ENCODE measurements at regions not wholly inside any gene's neighbourhood (a gene's known extent, or its start where the extent isn't known, plus 50 kb on each side); places are given as distances from the start of the nearest gene placed in this dataset.

DNA sequence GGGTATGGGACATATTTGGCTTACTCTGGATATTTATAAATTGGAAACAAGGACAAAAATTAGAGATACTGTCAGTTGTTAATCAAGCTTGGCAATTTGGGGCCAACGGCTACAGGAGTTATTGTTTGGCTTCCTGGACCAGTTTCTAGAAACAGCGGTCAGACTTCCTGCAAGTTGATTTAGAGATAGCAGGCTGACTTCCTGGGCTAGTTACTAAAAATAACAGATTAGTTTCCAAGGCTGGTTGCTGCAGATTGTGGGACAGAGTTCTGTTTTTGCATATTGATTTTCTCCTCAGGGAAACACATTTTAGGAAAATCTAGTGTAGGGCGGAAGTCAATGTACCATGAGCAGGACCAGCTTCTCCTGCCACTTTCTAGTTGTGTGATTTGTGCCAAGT, 144.0 kb upstream of the TMPO start:
- Mint-ChIP-seq H3K27ac (ENCODE audit: unreplicated experiment) (no peak overlapping the region), H3K4me3 (ENCODE audit: unreplicated experiment) (no peak overlapping the region), H3K9me3 (ENCODE audit: low read depth) (no peaks in the 10 kb centered on the region), H3K27me3 (ENCODE audit: low read depth) (peaks cover 21% of the 10 kb centered on the region), H3K36me3 (ENCODE audit: low read depth) (no peaks in the 10 kb centered on the region), H3K4me1 (ENCODE audit: low read depth) (no peaks in the 10 kb centered on the region)
- DNase-seq (ENCODE audit: low spot score), result no peak
- TF ChIP-seq, protein P1, sequence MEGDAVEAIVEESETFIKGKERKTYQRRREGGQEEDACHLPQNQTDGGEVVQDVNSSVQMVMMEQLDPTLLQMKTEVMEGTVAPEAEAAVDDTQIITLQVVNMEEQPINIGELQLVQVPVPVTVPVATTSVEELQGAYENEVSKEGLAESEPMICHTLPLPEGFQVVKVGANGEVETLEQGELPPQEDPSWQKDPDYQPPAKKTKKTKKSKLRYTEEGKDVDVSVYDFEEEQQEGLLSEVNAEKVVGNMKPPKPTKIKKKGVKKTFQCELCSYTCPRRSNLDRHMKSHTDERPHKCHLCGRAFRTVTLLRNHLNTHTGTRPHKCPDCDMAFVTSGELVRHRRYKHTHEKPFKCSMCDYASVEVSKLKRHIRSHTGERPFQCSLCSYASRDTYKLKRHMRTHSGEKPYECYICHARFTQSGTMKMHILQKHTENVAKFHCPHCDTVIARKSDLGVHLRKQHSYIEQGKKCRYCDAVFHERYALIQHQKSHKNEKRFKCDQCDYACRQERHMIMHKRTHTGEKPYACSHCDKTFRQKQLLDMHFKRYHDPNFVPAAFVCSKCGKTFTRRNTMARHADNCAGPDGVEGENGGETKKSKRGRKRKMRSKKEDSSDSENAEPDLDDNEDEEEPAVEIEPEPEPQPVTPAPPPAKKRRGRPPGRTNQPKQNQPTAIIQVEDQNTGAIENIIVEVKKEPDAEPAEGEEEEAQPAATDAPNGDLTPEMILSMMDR (IDR thresholded peaks at IDR 0.05), result no peak

DNA sequence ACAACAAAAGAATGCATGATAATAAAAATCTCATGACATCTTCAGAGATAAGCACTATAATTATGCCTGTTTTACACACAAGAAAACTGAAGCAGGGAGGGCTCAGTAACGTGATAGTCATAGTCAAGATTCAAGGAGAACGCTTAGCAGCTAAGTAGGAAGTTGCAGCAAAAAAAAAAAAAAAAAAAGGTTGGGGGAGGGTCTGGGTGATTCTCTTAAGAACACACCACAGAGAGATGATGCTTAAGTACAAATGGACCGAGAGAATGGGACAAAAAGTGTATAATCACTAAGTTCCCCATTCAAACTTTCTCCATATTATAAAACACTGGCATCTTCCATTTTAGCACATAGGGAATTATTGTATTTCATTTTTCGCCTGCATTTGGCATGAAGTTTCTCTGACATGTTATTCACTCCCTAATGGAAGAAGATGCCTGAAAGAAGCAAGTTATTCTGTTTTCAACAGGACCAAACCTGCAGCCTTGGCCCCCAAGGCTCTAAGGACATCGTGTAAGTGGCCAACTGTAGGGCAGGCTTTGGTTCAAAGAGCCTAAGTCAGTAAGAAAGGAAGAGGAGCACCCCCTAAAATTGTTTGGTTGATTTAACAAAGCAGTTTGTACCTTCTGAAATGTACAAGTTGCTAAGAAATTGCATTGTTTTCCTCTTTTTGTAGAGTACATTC, 142.9 kb upstream of the TMPO start:
- Mint-ChIP-seq H3K9me3 (ENCODE audit: low read depth) (no peaks in the 10 kb centered on the region), H3K27me3 (ENCODE audit: low read depth) (peaks cover 27% of the 10 kb centered on the region), H3K4me1 (ENCODE audit: low read depth) (no peaks in the 10 kb centered on the region), H3K36me3 (ENCODE audit: low read depth) (no peaks in the 10 kb centered on the region), H3K27ac (ENCODE audit: unreplicated experiment) (no peak overlapping the region), H3K4me3 (ENCODE audit: unreplicated experiment) (no peak overlapping the region)
- TF ChIP-seq, protein P1 (IDR thresholded peaks at IDR 0.05), result no peak
- no peak for DNase-seq (ENCODE audit: low spot score)

DNA sequence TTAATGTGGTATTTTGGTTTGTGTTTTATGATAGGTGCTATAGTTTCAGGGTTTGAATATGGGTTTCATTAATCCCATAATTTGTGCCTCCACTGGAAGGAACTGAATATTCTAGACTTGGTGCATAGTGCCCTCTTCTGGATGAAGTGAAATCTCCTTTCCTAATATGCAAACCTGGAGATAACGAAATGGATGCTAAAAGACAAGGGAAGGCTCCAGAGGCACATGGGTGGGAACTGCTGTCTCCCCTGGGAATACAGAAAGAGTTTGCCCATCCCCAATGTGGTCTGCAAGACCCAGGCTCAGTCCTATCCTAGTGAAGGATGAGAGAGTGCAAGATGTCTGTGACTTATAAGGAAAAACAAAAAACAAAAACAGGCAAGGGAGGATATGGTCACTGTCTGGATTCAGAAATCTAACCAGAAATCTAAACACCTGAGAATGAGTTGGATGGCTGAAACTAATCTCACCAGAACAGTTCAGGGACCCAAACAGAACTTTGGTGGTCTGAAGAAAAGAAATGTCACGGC, 142.3 kb upstream of the TMPO start:
- Mint-ChIP-seq H3K9me3 (ENCODE audit: low read depth) (no peaks in the 10 kb centered on the region), H3K36me3 (ENCODE audit: low read depth) (no peaks in the 10 kb centered on the region), H3K4me3 (ENCODE audit: unreplicated experiment) (no peak overlapping the region), H3K4me1 (ENCODE audit: low read depth) (no peaks in the 10 kb centered on the region), H3K27me3 (ENCODE audit: low read depth) (peaks cover 28% of the 10 kb centered on the region), H3K27ac (ENCODE audit: unreplicated experiment) (no peak overlapping the region)
- DNase-seq (ENCODE audit: low spot score), result no peak
- TF ChIP-seq, protein P1 (IDR thresholded peaks at IDR 0.05), result peak; percentile 83

DNA sequence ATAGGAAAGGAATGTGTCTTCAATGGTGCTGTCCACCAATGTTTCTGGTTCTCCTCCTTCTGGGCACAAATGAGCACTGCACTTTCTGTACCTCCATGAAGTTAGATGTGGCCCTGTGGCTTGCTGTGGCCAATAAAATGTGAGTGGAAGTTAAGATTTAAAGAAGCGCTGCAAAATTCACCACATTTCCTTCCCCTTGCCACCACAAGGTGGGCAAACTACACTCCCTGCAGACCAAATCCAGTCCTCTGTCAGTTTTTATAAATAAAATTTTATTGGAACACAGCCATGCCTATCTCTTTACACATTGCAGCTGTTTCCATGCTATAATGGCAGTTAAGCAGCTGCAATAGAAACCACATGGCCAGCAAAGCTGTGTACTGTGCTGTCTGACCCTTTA, 141.4 kb upstream of the TMPO start:
- Mint-ChIP-seq H3K36me3 (ENCODE audit: low read depth) (no peaks in the 10 kb centered on the region), H3K4me1 (ENCODE audit: low read depth) (no peaks in the 10 kb centered on the region), H3K9me3 (ENCODE audit: low read depth) (no peaks in the 10 kb centered on the region), H3K4me3 (ENCODE audit: unreplicated experiment) (no peak overlapping the region), H3K27ac (ENCODE audit: unreplicated experiment) (no peak overlapping the region), H3K27me3 (ENCODE audit: low read depth) (peaks cover 36% of the 10 kb centered on the region)
- TF ChIP-seq, protein P1 (IDR thresholded peaks at IDR 0.05), result peak; percentile 46
- no peak for DNase-seq (ENCODE audit: low spot score)

DNA sequence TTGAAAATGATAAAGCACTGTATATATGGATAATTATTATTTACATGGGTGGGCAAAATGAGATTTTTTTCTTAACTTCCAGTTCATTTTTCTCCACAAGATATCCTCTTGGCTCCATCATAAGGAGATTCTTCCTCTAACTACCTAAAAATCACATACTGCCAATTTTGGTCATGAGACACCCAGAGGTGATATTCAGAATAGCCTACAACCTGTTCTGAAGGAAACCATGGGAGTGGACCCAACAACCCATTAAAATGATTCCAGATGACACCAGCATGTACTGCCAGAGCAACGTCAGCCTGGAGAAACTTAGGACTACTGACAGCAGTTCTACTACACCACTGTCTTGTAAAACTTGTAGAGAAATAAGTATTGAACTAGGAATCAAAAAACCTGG, 136.3 kb upstream of the TMPO start:
- H3K27ac Mint-ChIP-seq (ENCODE audit: unreplicated experiment), result no peak overlapping the region
- TF ChIP-seq, protein P1 (IDR thresholded peaks at IDR 0.05), result no peak
- H3K4me3 Mint-ChIP-seq (ENCODE audit: unreplicated experiment), result no peak overlapping the region
- H3K4me1 Mint-ChIP-seq (ENCODE audit: low read depth), result no peaks in the 10 kb centered on the region
- H3K27me3 Mint-ChIP-seq (ENCODE audit: low read depth), result peaks cover 37% of the 10 kb centered on the region
- H3K9me3 Mint-ChIP-seq (ENCODE audit: low read depth), result no peaks in the 10 kb centered on the region
- no peak for DNase-seq (ENCODE audit: low spot score)
- H3K36me3 Mint-ChIP-seq (ENCODE audit: low read depth), result no peaks in the 10 kb centered on the region
